ENCODE measurements at regions not wholly inside any gene's neighbourhood (a gene's known extent, or its start where the extent isn't known, plus 50 kb on each side); places are given as distances from the start of the nearest gene placed in this dataset.

GRCh38 chr5:17433406-17433805 lies 64.6 kb upstream of the TAF11L2 start:
- TF ChIP-seq CTCF (IDR thresholded peaks at IDR 0.05) (no peak), EZH2 (IDR thresholded peaks at IDR 0.05; ENCODE audit: borderline replicate concordance, insufficient read depth, low read depth, low read length, poor library complexity, severe bottlenecking) (no peak)

Measured in B cell (primary cell).